Right ventricle myocardium inferior (tissue), 1 donor: ENCODE measurements at regions not wholly inside any gene's neighbourhood (a gene's known extent, or its start where the extent isn't known, plus 50 kb on each side); places are given as distances from the start of the nearest gene placed in this dataset.

ENCODE experiments used
- ATAC-seq: fragments of 200-7000 bp; cut with Tn5 transposase; one replicate; pipeline ENCODE4 v1.9.1; 2020; ENCODE audit warnings: mild to moderate bottlenecking, moderate library complexity
- DNase-seq: peaks from one replicate; pipeline ENCODE4 v3.0.0; 2021; ENCODE audit errors: missing footprints
- intact Hi-C: fragments of 100-400 bp; cut with DNase I; formaldehyde crosslinking; loops from one replicate; pipeline ENCODE4 v1.11.0; 2022
- donor health status: DM: no; HTN: yes; CAD: no; lungs with severe emphysema.

DNA sequence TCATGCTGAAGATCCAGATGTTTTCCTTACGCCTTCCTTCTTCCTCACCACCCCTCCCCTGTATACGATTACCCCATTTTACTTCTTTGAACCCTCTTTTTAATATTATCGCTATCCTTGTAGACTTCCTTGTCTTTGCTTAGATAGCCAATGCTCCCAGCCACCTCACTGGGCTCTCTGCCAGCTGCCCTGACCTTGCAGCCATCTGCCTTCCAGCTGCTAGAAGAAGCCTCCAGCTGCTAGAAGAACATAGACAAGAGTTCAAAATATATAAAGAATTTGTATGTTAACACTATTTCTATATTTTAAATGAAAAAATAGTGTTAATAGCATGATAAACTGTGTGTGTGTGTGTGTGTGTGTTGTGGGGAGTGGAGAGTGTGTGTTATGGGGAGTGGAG, 374.7 kb downstream of the ANKRD50 start:
- DNase-seq (peak; percentile 63), ATAC-seq (no peak)
- intact Hi-C loops: loop anchor here (10.0 kb wide), 1 partner anchor 377 kb away; the partner anchor contains the start of gene ANKRD50

DNA sequence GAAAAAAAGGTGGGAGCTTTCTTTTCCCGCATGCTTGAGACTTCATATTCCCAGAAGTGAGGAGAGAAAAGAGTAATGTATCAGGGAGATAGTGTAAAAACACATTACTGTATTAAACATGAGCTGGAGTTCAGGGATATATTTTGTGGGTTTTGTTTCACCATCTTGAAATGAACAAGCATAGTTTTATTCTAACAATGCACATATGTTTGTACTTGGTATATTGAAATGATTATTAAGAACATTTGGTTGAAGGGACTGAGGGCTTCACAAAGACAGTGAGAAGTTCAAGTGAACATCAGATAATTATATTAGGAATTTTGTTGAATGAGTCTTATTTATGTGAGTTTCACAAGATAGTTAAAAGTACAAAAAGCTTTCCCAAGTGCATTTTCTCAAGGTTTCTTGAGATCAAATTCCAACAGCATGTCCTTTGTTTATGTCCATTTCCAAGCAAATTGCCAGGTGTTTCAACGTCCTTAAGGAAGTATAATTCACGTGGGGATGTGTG, 368.8 kb downstream of the ANKRD50 start:
- no peak for ATAC-seq
- intact Hi-C loops: no loop called here

DNA sequence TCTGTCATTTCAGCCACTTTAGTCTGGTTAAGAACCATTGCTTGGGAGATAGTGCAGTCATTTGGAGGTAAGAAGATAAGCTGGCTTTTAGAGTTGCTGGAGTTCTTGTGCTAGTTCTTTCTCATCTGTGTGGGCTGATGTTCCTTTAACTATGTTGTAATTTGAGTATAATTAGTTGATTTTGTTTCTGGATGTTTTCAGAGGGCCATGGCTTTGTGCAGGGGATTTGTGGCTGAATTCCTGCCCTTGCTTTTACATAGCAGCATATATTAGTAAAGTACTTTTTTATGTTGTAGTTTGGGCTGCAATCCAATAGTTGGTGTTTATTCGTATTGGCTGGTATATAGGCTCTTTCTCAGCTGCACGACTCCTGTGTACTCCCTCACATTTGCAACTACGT, 339.6 kb downstream of the ANKRD50 start:
- no peak for ATAC-seq
- intact Hi-C loops: no loop called here
- DNase-seq: no peak

More for the DNA sequence above, 368.8 kb downstream of the ANKRD50 start:
- no peak for DNase-seq

DNA sequence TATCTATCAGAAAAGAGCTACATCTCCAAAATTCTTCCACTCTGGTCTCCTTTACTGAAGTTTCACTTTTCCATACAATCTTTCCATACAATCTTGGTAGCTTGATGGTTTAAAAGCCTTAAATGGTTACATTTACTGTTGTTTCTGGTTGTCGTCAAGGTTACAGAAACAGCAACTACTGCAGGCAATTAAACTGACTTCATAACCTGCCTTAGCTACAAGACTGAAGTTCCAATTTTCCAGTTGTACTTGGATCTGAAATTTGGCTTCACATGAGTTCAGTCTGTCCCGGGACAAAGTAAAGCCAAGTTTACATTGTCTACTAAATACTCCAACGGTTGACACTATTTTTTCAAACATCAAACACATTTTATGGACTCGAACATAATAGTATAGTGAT, 326.4 kb downstream of the ANKRD50 start:
- DNase-seq (no peak), ATAC-seq (no peak)
- intact Hi-C loops: no loop called here

GRCh38 chr4:124386648-124387047, 325.9 kb downstream of the ANKRD50 start:
- no peak for ATAC-seq
- intact Hi-C loops: no loop called here
- no peak for DNase-seq

- ATAC-seq (no peak), DNase-seq (no peak)
- intact Hi-C loops: no loop called here
Observed at GRCh38 chr4:124389591-124389990, 322.9 kb downstream of the ANKRD50 start.

- DNase-seq (no peak), ATAC-seq (no peak)
- intact Hi-C loops: no loop called here
Observed at GRCh38 chr4:124390861-124391260, 321.7 kb downstream of the ANKRD50 start.

DNA sequence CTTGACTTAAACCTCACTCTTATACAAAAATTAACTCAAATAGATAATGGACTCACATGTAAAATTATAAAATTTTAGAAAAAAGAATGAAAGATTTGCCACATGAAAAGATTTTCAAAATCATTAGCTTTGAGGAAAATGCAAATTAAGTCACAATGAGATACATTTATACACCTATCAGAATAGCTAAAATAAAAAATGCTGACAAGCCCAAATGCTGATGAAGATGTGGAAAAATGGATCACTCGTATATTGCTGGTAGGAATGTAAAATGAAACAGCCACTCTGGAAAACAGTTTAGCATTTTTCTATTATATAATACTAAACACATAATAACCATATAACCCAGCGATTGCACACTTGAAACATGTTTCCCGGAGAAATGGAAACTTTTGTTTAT, 316.2 kb downstream of the ANKRD50 start:
- intact Hi-C loops: no loop called here
- no peak for ATAC-seq
- no peak for DNase-seq

DNA sequence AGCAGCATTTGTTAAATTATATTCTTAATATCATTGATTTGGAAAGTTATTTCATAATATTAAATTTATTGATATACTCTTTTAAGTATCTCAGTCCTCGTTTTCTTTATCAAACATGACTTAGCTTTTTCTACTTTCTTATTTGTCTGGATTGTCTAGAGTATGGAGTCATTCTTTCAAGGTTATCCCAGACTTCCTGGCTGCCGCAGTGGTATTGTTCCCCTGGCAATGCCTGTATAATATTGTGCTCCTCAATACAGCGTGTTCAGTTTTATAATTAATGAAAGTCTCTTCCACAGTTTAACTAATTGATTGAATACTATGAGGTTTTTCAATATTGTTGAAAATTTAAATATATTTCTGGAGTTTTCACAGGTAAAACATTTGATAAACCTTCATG, 310.9 kb downstream of the ANKRD50 start:
- no peak for ATAC-seq
- intact Hi-C loops: no loop called here
- no peak for DNase-seq

- no peak for ATAC-seq
- DNase-seq: no peak
- intact Hi-C loops: no loop called here
Observed at GRCh38 chr4:124409044-124409443, 303.5 kb downstream of the ANKRD50 start.

- ATAC-seq (no peak), DNase-seq (no peak)
- intact Hi-C loops: no loop called here
Observed at GRCh38 chr4:124414276-124415040, 298.1 kb downstream of the ANKRD50 start.

DNA sequence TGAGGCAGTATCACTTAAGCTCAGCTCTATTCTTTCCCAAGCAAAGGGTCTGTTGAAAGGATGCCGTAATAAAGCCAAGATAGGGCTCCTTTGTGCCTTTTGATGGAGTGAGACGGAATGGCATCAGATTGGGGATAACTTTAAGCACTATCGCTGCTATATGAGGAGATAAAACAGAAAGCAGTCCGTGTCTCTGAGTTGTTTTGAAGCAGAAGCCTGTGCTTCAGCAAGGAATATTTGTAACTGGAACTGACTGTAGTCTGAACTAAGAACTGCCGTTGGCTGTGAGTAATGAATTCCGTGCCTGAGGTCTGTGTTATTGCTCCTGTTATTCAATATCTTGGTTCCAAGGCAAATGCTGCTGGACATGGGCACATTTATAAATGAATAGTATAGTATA, 297.4 kb downstream of the ANKRD50 start:
- DNase-seq (no peak), ATAC-seq (no peak)

DNA sequence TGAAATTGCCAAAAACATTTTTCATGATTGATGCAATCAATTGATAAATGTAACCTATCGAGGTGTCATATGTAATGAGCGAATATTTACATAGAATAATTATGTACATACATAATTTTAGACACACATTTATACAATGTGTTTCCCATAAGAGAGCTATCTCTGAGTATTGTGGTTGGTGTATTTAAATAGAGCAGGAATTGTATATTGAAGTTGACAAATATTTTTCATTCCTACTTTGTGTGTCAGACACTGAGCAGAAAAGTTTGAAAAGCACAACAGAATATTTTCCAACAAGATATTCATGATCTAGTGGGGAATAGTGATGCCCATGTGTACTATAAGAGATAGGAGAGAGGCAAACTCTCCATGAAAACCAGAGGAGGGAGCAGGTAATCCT, 295.2 kb downstream of the ANKRD50 start:
- no peak for DNase-seq
- intact Hi-C loops: no loop called here

More for the DNA sequence above, 297.4 kb downstream of the ANKRD50 start:
- intact Hi-C loops: no loop called here

GRCh38 chr4:124420166-124420695, 292.3 kb downstream of the ANKRD50 start:
- no peak for ATAC-seq
- intact Hi-C loops: no loop called here
- no peak for DNase-seq

More for the DNA sequence above, 295.2 kb downstream of the ANKRD50 start:
- ATAC-seq: no peak

DNA sequence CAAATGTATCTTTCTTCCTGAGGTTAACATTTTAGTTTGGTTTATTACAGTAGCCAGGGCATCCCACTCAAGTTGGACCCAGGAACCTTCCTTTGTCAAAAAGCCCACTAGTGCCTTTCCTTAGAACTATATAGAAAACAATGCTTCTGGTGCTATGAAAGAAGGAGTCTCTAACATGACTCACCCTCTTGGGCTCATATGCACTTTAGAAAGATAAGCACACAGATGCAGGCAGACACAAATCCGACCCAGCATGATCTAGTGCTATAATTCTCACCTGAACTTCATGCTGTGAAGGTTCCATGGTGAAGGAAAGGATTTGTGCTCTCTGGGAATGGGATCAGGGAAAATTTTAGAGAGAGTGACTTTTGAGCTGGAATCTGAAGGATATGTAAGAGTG, 289.4 kb downstream of the ANKRD50 start:
- ATAC-seq (no peak), DNase-seq (no peak)
- intact Hi-C loops: no loop called here

GRCh38 chr4:124426279-124426678, 286.3 kb downstream of the ANKRD50 start:
- intact Hi-C loops: no loop called here
- DNase-seq: no peak
- ATAC-seq: no peak

GRCh38 chr4:124427095-124427767, 285.3 kb downstream of the ANKRD50 start:
- DNase-seq (no peak), ATAC-seq (no peak)
- intact Hi-C loops: no loop called here

DNA sequence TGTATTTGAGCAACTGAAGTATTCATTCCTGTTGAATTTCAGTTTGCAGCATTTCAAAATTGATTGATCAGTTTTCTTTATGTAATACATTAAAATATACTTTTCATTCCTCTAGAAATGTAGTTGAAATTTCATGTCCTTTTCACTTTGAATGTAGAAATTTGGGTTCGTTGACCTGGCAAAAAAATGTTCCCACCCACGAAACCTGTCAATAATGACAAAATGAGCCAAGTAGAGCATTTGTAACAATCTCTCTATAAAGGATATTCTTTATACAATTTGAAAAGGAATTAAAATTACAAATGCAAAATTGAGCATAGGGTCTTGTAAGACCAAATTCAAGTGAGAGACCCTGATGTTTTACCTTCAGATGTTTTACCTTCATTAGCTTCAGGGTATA, 283.9 kb downstream of the ANKRD50 start:
- intact Hi-C loops: no loop called here
- no peak for DNase-seq
- no peak for ATAC-seq

- intact Hi-C loops: no loop called here
- ATAC-seq (no peak), DNase-seq (no peak)
Observed at GRCh38 chr4:124429746-124430250, 282.7 kb downstream of the ANKRD50 start.
